NB4 (cell line): ENCODE measurements at regions not wholly inside any gene's neighbourhood (a gene's known extent, or its start where the extent isn't known, plus 50 kb on each side); places are given as distances from the start of the nearest gene placed in this dataset.

Experiments used
- MYC ChIP-seq: IDR thresholded peaks from 2 replicates; pipeline ENCODE4 v1.6.1; 2011; ENCODE audit warnings: low read depth, low read length
- POLR2A ChIP-seq: IDR thresholded peaks from 2 replicates; pipeline ENCODE4 v1.6.1; 2011; ENCODE audit warnings: mild to moderate bottlenecking; ENCODE audit not compliant: insufficient read length; ENCODE audit errors: extremely low read depth
- TF ChIP-seq, protein P1 (sequence below): IDR thresholded peaks from one replicate; pipeline ENCODE4 v1.5.1; 2012; ENCODE audit warnings: low read depth, low read length
- TF ChIP-seq, protein P2 (sequence below): IDR thresholded peaks from 2 replicates; pipeline ENCODE4 v1.6.1; 2011; ENCODE audit warnings: low read depth, low read length

DNA sequence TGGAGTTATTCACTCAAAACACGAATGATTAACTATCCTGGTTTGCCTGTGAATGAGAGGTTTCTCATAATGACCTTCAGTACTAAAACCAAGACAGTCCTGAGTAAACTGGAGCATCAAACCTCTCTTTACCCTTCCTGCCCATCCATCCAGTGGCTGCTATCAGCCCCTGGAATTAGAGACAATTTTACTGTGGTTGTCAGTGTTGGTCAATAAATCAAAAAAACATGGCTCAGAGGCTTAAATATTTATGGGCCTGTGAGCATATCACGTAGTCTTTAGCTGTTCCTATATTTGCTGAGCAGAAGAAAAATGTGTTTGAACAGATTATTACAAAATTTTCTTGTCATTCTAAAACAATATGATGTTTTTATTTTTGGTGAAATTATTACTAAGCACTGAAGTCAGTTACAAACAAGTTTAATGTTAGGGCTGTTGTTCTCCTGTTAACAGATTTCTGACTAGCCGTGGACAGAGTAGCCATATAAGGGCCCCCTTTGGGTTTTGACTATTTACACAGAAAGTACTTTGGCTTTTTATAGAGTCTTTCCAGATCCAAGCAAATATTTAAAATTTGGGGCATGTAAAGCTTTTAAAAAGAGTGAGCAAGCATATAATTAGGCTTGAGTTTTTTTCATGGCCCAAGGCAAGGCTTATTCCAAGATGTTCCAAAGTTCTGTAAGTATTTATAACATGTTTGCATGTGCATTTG lies 580.9 kb downstream of the DIPK2A start:
- TF ChIP-seq, protein P1, sequence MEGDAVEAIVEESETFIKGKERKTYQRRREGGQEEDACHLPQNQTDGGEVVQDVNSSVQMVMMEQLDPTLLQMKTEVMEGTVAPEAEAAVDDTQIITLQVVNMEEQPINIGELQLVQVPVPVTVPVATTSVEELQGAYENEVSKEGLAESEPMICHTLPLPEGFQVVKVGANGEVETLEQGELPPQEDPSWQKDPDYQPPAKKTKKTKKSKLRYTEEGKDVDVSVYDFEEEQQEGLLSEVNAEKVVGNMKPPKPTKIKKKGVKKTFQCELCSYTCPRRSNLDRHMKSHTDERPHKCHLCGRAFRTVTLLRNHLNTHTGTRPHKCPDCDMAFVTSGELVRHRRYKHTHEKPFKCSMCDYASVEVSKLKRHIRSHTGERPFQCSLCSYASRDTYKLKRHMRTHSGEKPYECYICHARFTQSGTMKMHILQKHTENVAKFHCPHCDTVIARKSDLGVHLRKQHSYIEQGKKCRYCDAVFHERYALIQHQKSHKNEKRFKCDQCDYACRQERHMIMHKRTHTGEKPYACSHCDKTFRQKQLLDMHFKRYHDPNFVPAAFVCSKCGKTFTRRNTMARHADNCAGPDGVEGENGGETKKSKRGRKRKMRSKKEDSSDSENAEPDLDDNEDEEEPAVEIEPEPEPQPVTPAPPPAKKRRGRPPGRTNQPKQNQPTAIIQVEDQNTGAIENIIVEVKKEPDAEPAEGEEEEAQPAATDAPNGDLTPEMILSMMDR = no peak
- TF ChIP-seq, protein P2, sequence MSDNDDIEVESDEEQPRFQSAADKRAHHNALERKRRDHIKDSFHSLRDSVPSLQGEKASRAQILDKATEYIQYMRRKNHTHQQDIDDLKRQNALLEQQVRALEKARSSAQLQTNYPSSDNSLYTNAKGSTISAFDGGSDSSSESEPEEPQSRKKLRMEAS = no peak
- TF ChIP-seq POLR2A (no peak), MYC (no peak)
